Stomach (tissue), 4 donors: ENCODE measurements at regions not wholly inside any gene's neighbourhood (a gene's known extent, or its start where the extent isn't known, plus 50 kb on each side); places are given as distances from the start of the nearest gene placed in this dataset.

Source experiments
- POLR2A ChIP-seq, 4 donors: fragments of 450-650 bp; IDR thresholded peaks; one replicate each; pipeline ENCODE4 v1.6.1; 2016; ENCODE audit warnings: antibody characterized with exemption in 4 of 4, control low read depth in 2 of 4, mild to moderate bottlenecking in 1 of 4, moderate library complexity in 1 of 4
- TF ChIP-seq, protein P1 (sequence below), 7 experiments: fragments of 450-650 bp in 4 of 7; fragments of 200-600 bp in 3 of 7; sonication (generic) in 3 of 7; IDR thresholded peaks; one replicate each; pipeline ENCODE4 v1.5.1; 2016 to 2019; ENCODE audit warnings: antibody characterized with exemption in 7 of 7, control low read depth in 2 of 7, mild to moderate bottlenecking in 1 of 7

DNA sequence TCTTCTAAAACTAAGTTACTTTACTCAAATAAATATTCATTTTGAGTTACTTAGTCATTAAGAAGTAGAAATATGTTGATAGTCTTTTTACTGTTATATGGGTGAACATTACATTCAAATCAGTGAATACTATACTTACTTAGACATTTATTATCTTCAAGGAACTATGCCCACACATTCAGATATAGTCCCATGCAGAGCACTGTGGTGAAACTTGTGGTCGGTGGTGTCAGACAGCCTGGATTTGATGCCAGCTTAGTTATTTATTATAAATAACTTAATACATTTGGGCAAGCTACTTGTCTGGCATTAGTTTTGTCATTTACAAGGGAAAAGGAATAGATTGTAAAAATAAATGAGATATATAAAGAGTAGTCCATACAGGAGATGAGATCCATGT lies 149.5 kb downstream of the RAP2B start:
- TF ChIP-seq, protein P1, sequence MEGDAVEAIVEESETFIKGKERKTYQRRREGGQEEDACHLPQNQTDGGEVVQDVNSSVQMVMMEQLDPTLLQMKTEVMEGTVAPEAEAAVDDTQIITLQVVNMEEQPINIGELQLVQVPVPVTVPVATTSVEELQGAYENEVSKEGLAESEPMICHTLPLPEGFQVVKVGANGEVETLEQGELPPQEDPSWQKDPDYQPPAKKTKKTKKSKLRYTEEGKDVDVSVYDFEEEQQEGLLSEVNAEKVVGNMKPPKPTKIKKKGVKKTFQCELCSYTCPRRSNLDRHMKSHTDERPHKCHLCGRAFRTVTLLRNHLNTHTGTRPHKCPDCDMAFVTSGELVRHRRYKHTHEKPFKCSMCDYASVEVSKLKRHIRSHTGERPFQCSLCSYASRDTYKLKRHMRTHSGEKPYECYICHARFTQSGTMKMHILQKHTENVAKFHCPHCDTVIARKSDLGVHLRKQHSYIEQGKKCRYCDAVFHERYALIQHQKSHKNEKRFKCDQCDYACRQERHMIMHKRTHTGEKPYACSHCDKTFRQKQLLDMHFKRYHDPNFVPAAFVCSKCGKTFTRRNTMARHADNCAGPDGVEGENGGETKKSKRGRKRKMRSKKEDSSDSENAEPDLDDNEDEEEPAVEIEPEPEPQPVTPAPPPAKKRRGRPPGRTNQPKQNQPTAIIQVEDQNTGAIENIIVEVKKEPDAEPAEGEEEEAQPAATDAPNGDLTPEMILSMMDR (IDR thresholded peaks at IDR 0.05) = no peak
- TF ChIP-seq POLR2A (IDR thresholded peaks at IDR 0.05) = no peak
